ENCODE measurements at regions not wholly inside any gene's neighbourhood (a gene's known extent, or its start where the extent isn't known, plus 50 kb on each side); places are given as distances from the start of the nearest gene placed in this dataset.

GRCh38 chr5:88934439-88934838 lies 51.5 kb upstream of the MEF2C start:
- TF ChIP-seq CTCF (IDR thresholded peaks at IDR 0.05) (no peak), ZFX (IDR thresholded peaks at IDR 0.05; ENCODE audit: borderline replicate concordance) (no peak)
